ENCODE measurements at regions not wholly inside any gene's neighbourhood (a gene's known extent, or its start where the extent isn't known, plus 50 kb on each side); places are given as distances from the start of the nearest gene placed in this dataset.
"Not testable (repeated sequence)": the region's sequence is repeated elsewhere in the genome, so short reads cannot be mapped to it uniquely, and the experiment has no call there.

DNA sequence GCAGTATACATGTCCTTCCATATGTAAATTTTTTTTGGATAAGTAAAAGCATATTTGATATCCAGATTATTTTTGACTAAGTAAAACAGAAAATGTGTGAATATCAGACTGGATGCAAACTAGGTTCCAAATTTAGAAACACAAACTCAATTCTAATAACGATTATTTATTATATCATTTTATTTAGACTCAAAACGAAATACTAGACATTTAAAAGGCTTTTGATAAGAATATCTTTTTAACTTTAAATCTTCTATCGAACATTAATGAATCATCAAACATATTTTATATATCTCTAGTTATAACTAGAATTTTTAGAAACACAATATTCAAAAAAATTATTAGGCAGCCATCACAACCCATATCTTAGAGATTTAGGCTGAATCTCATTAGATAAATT, 195.2 kb upstream of the KCND2 start:
- Histone ChIP-seq H3K27ac (ENCODE audit: low read depth in 1 of 3, low read length in 2 of 3) (no peak overlapping the region), H3K4me3 (ENCODE audit: low read depth in 1 of 3, low read length in 3 of 3) (no peak overlapping the region), H3K36me3 (ENCODE audit: control insufficient read depth in 3 of 3, insufficient read depth in 2 of 3, low read depth in 1 of 3, low read length in 3 of 3) (no peaks in the 10 kb centered on the region), H3K9me3 (ENCODE audit: control insufficient read depth in 2 of 2, insufficient read depth in 1 of 2, low read depth in 1 of 2, low read length in 1 of 2) (no peaks in the 10 kb centered on the region), H3K4me1 (ENCODE audit: control insufficient read depth in 3 of 3, insufficient read depth in 2 of 3, low read depth in 1 of 3, low read length in 2 of 3) (no peaks in the 10 kb centered on the region), H3K27me3 (ENCODE audit: control insufficient read depth in 3 of 3, insufficient read depth in 3 of 3, low read length in 3 of 3) (no peaks in the 10 kb centered on the region)
- 51 to 67% (median 55%) methylated on average over 3 of the region's 3 CpGs for WGBS, 3 donors
- DNase-seq (no peak), FAIRE-seq (peak; percentile 39)

GRCh38 chr7:120079022-120079421, 194.0 kb upstream of the KCND2 start:
- WGBS, 3 donors, result 78 to 80% (median 79%) methylated on average over 1 of the region's 1 CpG

GRCh38 chr7:120079704-120080103, 193.3 kb upstream of the KCND2 start:
- WGBS, 3 donors, result 23 to 45% (median 35%) methylated on average over 3 of the region's 3 CpGs

More at GRCh38 chr7:120079022-120079421, 194.0 kb upstream of the KCND2 start:
- H3K27me3 ChIP-seq (ENCODE audit: control insufficient read depth in 3 of 3, insufficient read depth in 3 of 3, low read length in 3 of 3), result no peaks in the 10 kb centered on the region
- H3K9me3 ChIP-seq (ENCODE audit: control insufficient read depth in 2 of 2, insufficient read depth in 1 of 2, low read depth in 1 of 2, low read length in 1 of 2), result no peaks in the 10 kb centered on the region
- no peaks in the 10 kb centered on the region for H3K36me3 ChIP-seq (ENCODE audit: control insufficient read depth in 3 of 3, insufficient read depth in 2 of 3, low read depth in 1 of 3, low read length in 3 of 3)
- no peak for DNase-seq
- no peak overlapping the region for H3K4me3 ChIP-seq (ENCODE audit: low read depth in 1 of 3, low read length in 3 of 3)
- no peak overlapping the region for H3K27ac ChIP-seq (ENCODE audit: low read depth in 1 of 3, low read length in 2 of 3)
- no peak for FAIRE-seq
- no peaks in the 10 kb centered on the region for H3K4me1 ChIP-seq (ENCODE audit: control insufficient read depth in 3 of 3, insufficient read depth in 2 of 3, low read depth in 1 of 3, low read length in 2 of 3)

GRCh38 chr7:120086468-120086867, 186.5 kb upstream of the KCND2 start:
- not testable (repeated sequence) for H3K27me3 ChIP-seq (ENCODE audit: control insufficient read depth in 3 of 3, insufficient read depth in 3 of 3, low read length in 3 of 3); DNase-seq; H3K27ac ChIP-seq (ENCODE audit: low read depth in 1 of 3, low read length in 2 of 3); H3K4me3 ChIP-seq (ENCODE audit: low read depth in 1 of 3, low read length in 3 of 3); H3K4me1 ChIP-seq (ENCODE audit: control insufficient read depth in 3 of 3, insufficient read depth in 2 of 3, low read depth in 1 of 3, low read length in 2 of 3); FAIRE-seq; H3K9me3 ChIP-seq (ENCODE audit: control insufficient read depth in 2 of 2, insufficient read depth in 1 of 2, low read depth in 1 of 2, low read length in 1 of 2); H3K36me3 ChIP-seq (ENCODE audit: control insufficient read depth in 3 of 3, insufficient read depth in 2 of 3, low read depth in 1 of 3, low read length in 3 of 3)
- 86 to 92% (median 91%) methylated on average over 16 of the region's 16 CpGs for WGBS, 3 donors

More at GRCh38 chr7:120079704-120080103, 193.3 kb upstream of the KCND2 start:
- FAIRE-seq (no peak), DNase-seq (no peak)
- Histone ChIP-seq H3K9me3 (ENCODE audit: control insufficient read depth in 2 of 2, insufficient read depth in 1 of 2, low read depth in 1 of 2, low read length in 1 of 2) (no peaks in the 10 kb centered on the region), H3K27me3 (ENCODE audit: control insufficient read depth in 3 of 3, insufficient read depth in 3 of 3, low read length in 3 of 3) (no peaks in the 10 kb centered on the region), H3K4me1 (ENCODE audit: control insufficient read depth in 3 of 3, insufficient read depth in 2 of 3, low read depth in 1 of 3, low read length in 2 of 3) (no peaks in the 10 kb centered on the region), H3K27ac (ENCODE audit: low read depth in 1 of 3, low read length in 2 of 3) (no peak overlapping the region), H3K36me3 (ENCODE audit: control insufficient read depth in 3 of 3, insufficient read depth in 2 of 3, low read depth in 1 of 3, low read length in 3 of 3) (no peaks in the 10 kb centered on the region), H3K4me3 (ENCODE audit: low read depth in 1 of 3, low read length in 3 of 3) (no peak overlapping the region)

GRCh38 chr7:120089968-120090367, 183.0 kb upstream of the KCND2 start:
- no peaks in the 10 kb centered on the region for H3K36me3 ChIP-seq (ENCODE audit: control insufficient read depth in 3 of 3, insufficient read depth in 2 of 3, low read depth in 1 of 3, low read length in 3 of 3)
- H3K4me1 ChIP-seq (ENCODE audit: control insufficient read depth in 3 of 3, insufficient read depth in 2 of 3, low read depth in 1 of 3, low read length in 2 of 3), result no peaks in the 10 kb centered on the region
- no peak for DNase-seq
- FAIRE-seq, result no peak
- WGBS, 3 donors, result 62 to 71% (median 69%) methylated on average over 4 of the region's 4 CpGs
- no peak overlapping the region for H3K4me3 ChIP-seq (ENCODE audit: low read depth in 1 of 3, low read length in 3 of 3)
- no peaks in the 10 kb centered on the region for H3K9me3 ChIP-seq (ENCODE audit: control insufficient read depth in 2 of 2, insufficient read depth in 1 of 2, low read depth in 1 of 2, low read length in 1 of 2)
- no peaks in the 10 kb centered on the region for H3K27me3 ChIP-seq (ENCODE audit: control insufficient read depth in 3 of 3, insufficient read depth in 3 of 3, low read length in 3 of 3)
- no peak overlapping the region for H3K27ac ChIP-seq (ENCODE audit: low read depth in 1 of 3, low read length in 2 of 3)

DNA sequence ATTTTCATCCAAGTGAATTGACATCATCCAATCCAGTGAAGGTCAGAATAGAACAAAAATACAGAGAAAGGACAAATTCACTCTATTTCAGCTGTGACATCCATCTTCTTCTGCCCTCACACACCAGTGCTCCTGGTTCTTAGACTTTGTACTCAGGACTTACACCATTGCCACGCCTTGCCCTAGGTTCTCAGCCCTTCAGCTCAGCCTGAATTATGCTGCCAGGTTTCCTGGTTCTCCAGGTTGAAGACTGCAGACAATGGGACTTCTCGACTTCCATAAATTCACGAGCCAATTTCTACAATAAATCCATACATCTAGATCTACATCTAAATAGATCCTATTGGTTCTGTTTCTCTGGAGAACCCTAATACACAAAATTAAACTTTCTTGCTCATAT, 181.2 kb upstream of the KCND2 start:
- FAIRE-seq (no peak), DNase-seq (peak; percentile 2 to 42)
- Histone ChIP-seq H3K9me3 (ENCODE audit: control insufficient read depth in 2 of 2, insufficient read depth in 1 of 2, low read depth in 1 of 2, low read length in 1 of 2) (no peaks in the 10 kb centered on the region), H3K4me1 (ENCODE audit: control insufficient read depth in 3 of 3, insufficient read depth in 2 of 3, low read depth in 1 of 3, low read length in 2 of 3) (no peaks in the 10 kb centered on the region), H3K4me3 (ENCODE audit: low read depth in 1 of 3, low read length in 3 of 3) (no peak overlapping the region), H3K27me3 (ENCODE audit: control insufficient read depth in 3 of 3, insufficient read depth in 3 of 3, low read length in 3 of 3) (no peaks in the 10 kb centered on the region), H3K36me3 (ENCODE audit: control insufficient read depth in 3 of 3, insufficient read depth in 2 of 3, low read depth in 1 of 3, low read length in 3 of 3) (no peaks in the 10 kb centered on the region), H3K27ac (ENCODE audit: low read depth in 1 of 3, low read length in 2 of 3) (no peak overlapping the region)
- 33 to 56% (median 35%) methylated on average over 3 of the region's 3 CpGs for WGBS, 3 donors

- Histone ChIP-seq H3K4me3 (ENCODE audit: low read depth in 1 of 3, low read length in 3 of 3) (no peak overlapping the region), H3K4me1 (ENCODE audit: control insufficient read depth in 3 of 3, insufficient read depth in 2 of 3, low read depth in 1 of 3, low read length in 2 of 3) (no peaks in the 10 kb centered on the region), H3K9me3 (ENCODE audit: control insufficient read depth in 2 of 2, insufficient read depth in 1 of 2, low read depth in 1 of 2, low read length in 1 of 2) (no peaks in the 10 kb centered on the region), H3K27me3 (ENCODE audit: control insufficient read depth in 3 of 3, insufficient read depth in 3 of 3, low read length in 3 of 3) (no peaks in the 10 kb centered on the region), H3K27ac (ENCODE audit: low read depth in 1 of 3, low read length in 2 of 3) (no peak overlapping the region), H3K36me3 (ENCODE audit: control insufficient read depth in 3 of 3, insufficient read depth in 2 of 3, low read depth in 1 of 3, low read length in 3 of 3) (no peaks in the 10 kb centered on the region)
- no peak for DNase-seq
- no peak for FAIRE-seq
- WGBS, 3 donors, result 66 to 81% (median 75%) methylated on average over 2 of the region's 2 CpGs
These were observed 176.0 kb upstream of the KCND2 start for GRCh38 chr7:120097020-120097419.

GRCh38 chr7:120097774-120098173, 175.2 kb upstream of the KCND2 start:
- DNase-seq (no peak), FAIRE-seq (no peak)
- no peaks in the 10 kb centered on the region for H3K36me3 ChIP-seq (ENCODE audit: control insufficient read depth in 3 of 3, insufficient read depth in 2 of 3, low read depth in 1 of 3, low read length in 3 of 3)
- H3K27me3 ChIP-seq (ENCODE audit: control insufficient read depth in 3 of 3, insufficient read depth in 3 of 3, low read length in 3 of 3), result no peaks in the 10 kb centered on the region
- H3K9me3 ChIP-seq (ENCODE audit: control insufficient read depth in 2 of 2, insufficient read depth in 1 of 2, low read depth in 1 of 2, low read length in 1 of 2), result no peaks in the 10 kb centered on the region
- no peaks in the 10 kb centered on the region for H3K4me1 ChIP-seq (ENCODE audit: control insufficient read depth in 3 of 3, insufficient read depth in 2 of 3, low read depth in 1 of 3, low read length in 2 of 3)
- no peak overlapping the region for H3K4me3 ChIP-seq (ENCODE audit: low read depth in 1 of 3, low read length in 3 of 3)
- H3K27ac ChIP-seq (ENCODE audit: low read depth in 1 of 3, low read length in 2 of 3), result no peak overlapping the region

- no peaks in the 10 kb centered on the region for H3K27me3 ChIP-seq (ENCODE audit: control insufficient read depth in 3 of 3, insufficient read depth in 3 of 3, low read length in 3 of 3)
- FAIRE-seq (no peak), DNase-seq (no peak)
These were observed 164.6 kb upstream of the KCND2 start for GRCh38 chr7:120108376-120108775.

More at GRCh38 chr7:120108376-120108775, 164.6 kb upstream of the KCND2 start:
- H3K27ac ChIP-seq (ENCODE audit: low read depth in 1 of 3, low read length in 2 of 3), result no peak overlapping the region
- H3K9me3 ChIP-seq (ENCODE audit: control insufficient read depth in 2 of 2, insufficient read depth in 1 of 2, low read depth in 1 of 2, low read length in 1 of 2), result peaks cover 0 to 4% of the 10 kb centered on the region in 2 donors
- H3K36me3 ChIP-seq (ENCODE audit: control insufficient read depth in 3 of 3, insufficient read depth in 2 of 3, low read depth in 1 of 3, low read length in 3 of 3), result no peaks in the 10 kb centered on the region
- H3K4me1 ChIP-seq (ENCODE audit: control insufficient read depth in 3 of 3, insufficient read depth in 2 of 3, low read depth in 1 of 3, low read length in 2 of 3), result no peaks in the 10 kb centered on the region
- no peak overlapping the region for H3K4me3 ChIP-seq (ENCODE audit: low read depth in 1 of 3, low read length in 3 of 3)

Data from small intestine (tissue), 7 donors.